ENCODE measurements at regions not wholly inside any gene's neighbourhood (a gene's known extent, or its start where the extent isn't known, plus 50 kb on each side); places are given as distances from the start of the nearest gene placed in this dataset.
A peak's percentile ranks its signal among the peaks of the same experiment; 100 is the strongest.
"Not testable (repeated sequence)": the region's sequence is repeated elsewhere in the genome, so short reads cannot be mapped to it uniquely, and the experiment has no call there.

DNA sequence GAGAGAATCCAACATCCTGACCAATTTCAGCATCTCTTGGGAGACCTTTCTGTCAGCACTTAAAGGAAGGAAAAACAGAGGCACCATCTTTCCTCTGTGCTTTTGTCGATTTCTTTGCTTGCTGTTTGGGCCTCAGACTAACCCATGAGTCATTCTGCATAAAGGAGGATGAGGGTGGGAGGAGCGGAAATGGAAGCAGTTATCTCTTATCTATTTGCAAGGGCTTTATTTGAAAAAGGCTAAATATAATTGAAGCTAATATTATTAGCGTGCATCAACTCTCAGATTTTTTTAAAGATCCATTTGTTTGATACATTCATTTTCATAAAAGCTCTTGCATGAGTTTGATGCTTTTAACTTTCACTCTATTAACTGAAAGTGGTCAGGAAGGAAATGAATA lies 72.9 kb downstream of the ZNF622 start:
- peak; percentile 20 for DNase-seq

DNA sequence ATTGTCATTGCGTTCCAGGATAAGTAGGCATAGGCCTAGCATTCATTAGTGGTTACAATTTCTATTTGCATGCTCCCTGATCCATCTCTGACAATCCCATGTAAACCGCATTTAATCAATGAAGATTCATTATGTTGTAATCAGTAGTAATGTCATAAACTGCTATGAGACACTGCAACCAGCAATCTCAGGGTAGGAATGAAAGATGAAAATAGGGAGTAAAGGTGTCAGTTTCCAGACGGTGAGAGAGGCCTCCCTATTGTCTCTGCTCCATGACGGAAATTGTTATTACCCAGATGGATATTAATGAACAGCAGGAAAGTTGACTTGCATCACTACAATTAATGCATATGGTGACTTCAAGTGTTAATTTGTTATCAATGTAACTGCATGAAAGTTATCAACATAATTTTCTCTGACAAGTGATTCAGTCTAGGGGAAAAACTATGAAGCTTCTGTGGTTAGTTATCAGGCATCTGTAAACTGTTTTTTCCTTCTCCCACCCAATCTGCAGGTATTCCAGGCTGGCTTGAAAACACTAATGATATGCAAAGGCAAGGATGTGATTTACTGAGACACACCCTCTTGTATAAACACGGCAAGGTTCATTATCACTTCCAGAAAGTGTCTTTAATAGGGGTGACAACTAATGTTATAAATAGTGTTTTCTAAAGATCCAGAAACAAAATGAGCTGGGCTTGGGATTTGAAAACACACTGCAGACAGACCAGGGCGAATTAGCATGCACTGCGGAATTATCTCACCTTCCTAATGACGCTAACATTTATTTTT lies 73.5 kb downstream of the ZNF622 start:
- DNase-seq = no peak

DNA sequence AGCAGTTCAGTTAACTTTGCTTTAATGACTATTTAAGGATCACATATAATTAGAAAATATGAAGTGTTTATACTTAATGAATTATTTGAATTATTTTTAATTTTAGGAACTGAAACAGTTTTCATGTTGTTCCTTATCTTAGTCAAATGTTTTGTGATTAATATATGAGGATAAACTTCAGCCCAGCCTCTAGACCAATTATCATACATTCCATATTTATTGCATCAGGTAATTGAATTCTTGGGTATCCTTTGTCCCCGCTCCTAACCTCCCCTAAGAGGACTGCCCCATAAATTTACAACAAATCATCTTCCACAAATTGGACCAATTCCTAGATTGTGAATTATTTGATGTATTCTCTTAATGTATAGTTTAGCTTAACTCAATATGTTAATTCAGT lies 74.8 kb downstream of the ZNF622 start:
- DNase-seq = no peak

DNA sequence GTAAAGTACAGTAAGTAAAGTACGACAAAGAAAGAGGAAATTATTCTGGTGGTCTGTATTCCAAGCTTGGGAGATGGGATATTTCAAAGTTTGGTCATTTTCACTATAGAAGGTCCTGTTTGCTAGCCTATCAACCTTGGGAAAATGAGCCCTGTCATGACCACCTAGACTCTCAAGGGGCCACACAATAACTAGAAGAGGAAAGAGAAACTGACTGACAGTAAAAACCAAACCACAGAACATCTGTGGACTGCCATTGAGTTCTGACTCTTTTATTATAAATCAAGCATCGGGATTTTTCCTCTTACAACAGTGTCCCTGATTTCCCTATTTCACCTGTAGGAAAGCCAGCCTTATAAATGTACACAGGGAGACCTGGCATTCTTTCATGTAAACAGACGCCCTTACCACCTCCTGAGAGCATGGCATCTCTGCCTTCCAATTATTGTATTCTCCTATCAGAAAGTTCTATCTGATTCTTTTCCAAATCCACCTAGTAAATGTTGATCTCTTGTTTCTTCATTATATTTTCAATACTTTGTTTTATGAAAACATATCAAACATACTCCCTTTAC lies 80.0 kb downstream of the ZNF622 start:
- DNase-seq = no peak

DNA sequence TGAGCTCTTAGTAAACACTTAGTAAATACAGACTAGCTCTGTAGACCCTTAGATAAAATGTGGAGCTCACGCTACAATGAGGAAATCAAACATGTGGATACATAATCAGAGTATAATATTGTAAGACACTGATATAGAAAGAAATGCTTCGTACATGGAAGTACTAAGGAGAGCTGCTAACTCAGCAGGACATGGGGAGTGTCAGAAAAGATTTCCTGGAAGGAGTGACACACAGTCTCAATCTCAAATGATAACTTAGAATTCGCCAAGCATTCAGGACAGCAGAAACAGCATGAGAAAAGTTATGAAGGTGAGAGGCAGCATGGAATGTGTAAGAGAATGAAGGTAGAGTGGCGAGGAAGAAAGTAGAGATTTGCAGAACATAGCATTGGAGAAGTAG lies 80.8 kb downstream of the ZNF622 start:
- no peak for DNase-seq

DNA sequence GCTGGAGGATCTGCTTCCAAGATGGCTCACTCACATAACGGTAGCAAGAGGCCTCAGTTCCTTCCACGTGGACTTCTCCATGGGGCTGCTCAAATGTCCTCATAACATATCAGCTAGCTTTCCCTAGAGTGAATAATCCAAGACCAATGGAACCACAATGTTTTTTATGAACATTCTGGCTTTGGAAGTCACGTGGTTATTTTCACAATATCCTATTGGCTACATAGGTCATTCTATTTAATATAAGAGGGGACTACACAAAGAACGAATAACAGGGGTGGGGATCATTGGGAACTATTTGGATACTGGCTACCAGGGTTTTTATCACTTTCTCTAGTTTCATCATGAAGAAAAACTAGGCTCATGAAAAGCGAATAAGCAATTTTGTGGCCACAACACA lies 81.4 kb downstream of the ZNF622 start:
- DNase-seq = no peak

DNA sequence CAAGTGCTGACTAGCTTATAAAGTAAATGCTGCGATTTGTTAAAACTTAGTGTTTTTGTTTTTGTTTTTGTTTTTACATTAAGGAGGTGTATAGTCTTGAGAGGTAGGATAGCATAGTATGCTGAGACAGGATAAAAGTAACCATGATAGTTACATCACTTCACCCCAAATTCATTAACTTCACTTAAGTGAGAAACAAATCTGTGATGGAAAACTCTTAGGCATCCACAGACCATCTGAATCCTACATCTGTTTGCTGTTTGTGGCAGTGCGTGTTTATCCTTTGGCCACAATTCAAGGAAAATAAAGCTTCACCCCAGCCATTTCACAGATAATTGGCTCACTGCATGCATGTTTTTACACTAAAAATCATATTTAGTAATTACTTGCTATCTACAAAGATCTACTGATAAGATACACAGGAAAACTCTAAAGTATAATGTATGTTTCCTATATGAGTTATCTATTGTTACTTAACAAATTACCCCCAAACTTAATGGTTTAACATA lies 82.0 kb downstream of the ZNF622 start:
- no peak for DNase-seq

DNA sequence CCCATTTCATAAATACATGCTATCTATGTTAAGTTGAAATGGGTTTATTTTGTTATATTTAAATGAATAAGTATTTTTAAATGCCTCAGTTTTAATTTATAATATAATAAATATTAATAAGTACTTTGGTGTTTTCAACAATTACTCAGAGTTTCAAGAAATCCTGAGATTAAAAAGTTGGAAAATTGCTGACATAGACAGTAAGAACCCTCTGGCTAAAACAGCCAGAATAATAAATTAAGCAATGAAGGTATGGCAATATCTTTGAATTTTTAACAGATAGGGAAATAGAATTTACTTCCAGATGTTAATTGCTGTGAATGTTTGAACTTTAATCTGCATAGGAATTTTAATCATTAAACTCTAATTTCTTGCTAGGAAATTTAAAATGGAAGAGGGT lies 83.6 kb downstream of the ZNF622 start:
- no peak for DNase-seq

DNA sequence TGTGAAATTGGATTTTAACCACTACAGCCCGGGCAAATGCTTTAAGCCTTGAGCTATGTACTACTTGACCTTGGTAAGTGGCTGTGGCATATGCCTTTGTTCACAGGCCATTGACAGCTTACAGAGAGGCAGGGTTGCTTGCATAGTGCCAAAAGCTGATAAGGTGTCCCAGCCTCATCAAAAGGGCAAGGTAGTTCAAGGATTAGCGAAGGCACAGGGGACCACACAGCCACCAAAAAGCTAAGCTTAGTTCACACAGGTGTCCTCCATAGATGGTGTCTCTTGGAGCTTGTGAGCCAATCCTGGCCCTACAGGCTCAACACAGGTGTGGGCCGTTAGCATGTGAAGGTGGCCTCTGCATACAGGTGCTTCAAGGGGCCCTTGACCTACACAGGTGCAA lies 86.8 kb downstream of the ZNF622 start:
- DNase-seq = no peak

DNA sequence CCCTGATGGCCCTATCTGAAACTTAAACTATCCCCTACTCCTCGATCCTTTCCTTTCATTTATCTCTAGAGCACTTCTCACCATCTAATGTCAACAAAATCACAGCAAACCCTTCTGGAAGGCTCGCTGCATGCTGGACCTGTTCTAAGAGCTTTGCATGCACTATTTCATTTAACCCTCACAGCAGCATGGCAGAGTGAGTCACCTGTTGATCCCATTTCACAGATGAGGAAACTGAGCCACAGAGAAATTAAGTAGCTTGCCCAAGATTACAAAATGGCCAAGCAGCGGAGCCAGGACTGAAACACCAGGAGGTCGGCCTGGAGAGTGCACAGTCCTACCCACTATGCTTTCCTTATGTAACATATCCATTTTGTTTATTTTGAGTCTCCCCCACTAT lies 93.1 kb downstream of the ZNF622 start:
- DNase-seq = no peak

DNA sequence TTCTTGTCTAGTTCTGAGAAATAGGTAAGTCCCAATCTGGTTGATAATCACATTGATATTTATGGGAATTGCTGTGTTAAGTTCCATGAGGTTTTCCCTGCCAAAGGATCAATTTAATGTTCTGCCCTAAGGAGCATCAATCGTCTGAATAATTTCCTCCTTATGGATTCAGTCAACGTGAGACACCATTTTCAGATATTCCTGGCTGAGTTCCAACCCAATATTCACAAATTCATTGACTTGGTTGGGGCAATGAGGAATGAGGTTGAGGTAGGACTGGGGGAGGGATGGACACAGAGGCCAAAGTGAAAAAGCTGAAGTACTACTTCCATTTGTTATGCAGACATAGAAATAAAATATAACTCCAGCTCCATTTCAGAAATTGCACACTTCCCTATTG lies 99.1 kb downstream of the ZNF622 start:
- DNase-seq = no peak

DNA sequence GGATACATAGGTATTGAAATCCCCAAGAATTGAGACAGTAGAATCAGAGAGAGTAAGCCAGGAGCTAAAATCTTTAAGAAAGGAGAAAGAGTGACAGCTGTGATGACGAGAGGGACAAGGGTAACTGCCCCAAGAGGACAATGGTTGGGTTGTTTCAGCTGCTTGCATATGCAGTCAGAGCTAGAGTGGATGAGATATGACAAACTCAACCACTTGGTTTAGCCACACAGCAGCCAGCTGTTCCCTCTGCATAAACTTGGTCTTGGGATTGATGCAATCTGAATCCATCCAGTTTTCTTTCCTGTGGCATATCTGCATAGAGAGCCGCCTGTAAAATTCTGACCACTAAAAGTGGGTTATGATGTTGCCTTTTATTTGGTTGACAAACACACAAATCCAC lies 100.7 kb downstream of the ZNF622 start:
- no peak for DNase-seq

DNA sequence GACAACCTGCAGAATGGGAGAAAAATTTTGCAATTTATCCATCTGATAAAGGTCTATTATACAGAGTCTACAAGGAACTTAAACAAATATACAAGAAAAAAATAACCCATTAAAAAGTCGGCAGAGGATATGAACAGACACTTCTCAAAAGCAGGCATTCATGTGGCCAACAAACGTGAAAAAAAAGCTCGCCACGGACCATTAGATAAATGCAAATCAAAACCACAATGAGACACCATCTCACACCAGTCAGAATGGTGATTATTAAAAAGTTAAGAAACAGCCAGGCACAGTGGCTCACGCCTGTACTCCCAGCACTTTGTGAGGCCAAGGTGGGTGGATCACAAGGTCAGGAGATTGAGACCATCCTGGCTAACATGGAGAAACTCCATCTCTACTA lies 112.2 kb downstream of the ZNF622 start:
- DNase-seq = not testable (repeated sequence)

DNA sequence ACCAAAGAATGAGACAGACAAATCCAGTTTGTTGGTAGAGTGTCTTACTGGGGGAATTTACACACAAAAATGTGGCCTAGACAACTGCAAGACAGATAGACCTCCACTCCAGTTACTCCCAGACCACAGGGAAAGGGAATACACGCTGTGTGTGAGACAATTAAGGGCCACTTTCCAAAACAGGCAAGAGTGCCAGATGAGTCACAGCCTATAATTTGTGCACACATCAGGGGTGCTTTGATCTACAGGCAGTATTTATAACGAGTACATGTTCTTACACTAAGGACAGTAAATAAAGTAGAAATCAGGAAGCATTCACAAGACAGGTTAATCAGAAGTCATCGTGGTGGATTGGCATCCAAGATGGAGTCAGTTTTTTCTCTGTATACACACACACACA lies 114.8 kb downstream of the ZNF622 start:
- no peak for DNase-seq

DNA sequence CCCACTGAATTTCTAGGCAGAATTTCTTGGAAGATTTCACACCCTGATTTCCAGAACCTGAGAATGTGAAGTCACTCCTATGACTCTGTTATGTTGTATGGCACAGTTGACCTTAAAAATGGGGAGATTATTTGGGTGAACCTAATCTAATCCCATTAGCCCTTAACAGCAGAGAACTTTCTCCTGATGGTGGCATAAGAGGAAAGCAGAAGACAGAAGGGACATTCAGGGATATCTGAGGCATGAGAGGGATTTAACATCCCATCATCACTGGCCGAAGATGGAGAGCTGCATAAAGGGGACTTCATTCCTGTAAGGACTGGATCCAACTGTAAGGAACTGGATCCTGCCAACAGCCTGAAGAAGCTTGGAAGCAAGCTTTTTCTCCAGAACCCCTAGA lies 119.2 kb downstream of the ZNF622 start:
- no peak for DNase-seq

DNA sequence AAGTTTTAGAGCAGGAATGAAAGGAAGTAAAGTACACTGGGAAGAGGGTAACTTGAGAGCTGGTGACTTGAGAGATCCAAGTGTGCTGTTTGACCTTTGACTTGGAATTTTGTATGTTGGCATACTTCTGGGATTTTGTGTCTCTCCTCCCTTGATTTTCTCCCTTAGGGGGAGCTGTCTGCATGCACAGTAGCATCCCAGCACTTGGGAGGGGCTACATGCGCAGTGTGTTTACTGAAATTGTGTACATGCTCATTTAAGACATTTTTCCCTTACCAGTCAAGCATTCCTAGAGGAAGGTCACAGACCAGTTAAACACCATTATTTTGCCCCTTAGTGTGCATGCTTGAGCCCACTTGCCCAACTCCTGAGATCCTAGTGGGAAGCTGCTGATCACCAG lies 120.1 kb downstream of the ZNF622 start:
- peak; percentile 27 for DNase-seq

DNA sequence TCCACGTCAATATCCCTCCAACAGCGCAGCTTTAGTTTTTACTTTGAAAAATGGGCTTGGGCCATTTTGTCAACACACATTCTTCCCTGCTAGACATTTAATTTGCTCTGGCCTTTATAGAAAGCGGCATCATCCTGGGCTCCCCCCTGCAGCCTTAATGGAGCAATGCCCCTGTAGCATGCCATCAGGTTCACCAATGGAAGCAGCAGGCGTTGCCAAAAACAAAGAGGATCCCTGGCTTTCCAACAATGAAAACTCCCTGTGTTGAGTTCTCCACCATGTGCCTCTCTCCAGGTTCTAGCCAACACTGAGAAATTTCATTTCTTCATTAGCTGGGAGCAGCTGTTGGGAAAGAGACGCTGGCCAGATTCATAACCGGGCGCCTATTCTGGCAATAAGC lies 139.5 kb downstream of the ZNF622 start:
- no peak for DNase-seq

DNA sequence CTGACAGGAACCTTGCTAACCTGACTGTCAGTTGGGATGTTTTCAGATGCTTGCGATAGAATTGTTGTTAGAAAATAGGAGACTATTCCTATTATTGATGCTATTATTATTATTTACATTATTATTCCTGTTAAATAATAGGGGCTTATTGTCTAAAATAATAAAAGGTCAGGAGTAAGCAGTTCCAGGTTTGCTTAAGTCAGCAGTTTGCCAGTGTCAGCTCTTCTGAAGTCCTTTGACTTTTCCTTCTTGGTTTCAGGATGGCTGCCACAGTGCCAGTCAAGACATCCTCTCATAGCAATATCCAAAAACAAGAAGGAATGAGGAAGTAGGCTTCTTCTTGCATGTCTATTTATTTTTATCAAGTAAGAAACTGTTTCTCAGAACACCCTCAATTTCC lies 141.7 kb upstream of the MARCHF11 start:
- no peak for DNase-seq

DNA sequence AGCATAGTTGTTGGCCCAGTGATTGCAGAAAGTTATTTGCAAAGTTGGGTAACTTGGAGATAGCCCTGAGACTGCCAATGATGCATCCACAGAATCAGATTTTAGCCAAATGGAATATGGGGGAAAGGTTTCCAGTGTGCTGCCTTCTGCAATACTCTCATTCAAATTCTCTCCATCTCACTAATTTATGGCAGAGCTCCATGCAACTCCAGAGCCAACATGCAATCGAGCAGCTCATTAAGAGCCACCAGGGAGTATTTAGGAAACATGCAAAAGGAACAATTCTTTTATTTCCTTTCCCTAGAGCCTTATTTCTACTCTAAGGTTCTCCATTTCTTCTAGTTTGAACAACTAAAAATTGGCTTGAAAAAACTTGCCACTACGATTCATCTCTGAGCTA lies 135.9 kb upstream of the MARCHF11 start:
- no peak for DNase-seq

DNA sequence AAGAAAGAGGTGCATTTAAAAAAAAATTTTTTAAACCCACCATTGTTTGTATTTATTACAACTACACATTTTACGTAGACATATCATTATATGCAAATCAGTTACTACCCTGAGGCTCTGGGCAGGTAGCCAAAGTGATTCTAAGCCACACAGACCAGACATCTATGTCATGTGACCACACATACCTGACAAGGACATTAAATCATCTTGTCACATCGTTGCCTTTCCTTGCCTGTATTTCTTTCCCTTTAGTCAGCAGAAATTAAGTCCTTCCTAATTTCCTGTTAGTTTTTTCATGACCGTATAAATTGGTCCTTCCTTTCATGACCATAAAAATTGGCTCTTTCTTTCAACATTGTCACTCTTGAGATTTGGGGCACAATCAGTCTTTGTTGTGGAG lies 134.2 kb upstream of the MARCHF11 start:
- DNase-seq = no peak

DNA sequence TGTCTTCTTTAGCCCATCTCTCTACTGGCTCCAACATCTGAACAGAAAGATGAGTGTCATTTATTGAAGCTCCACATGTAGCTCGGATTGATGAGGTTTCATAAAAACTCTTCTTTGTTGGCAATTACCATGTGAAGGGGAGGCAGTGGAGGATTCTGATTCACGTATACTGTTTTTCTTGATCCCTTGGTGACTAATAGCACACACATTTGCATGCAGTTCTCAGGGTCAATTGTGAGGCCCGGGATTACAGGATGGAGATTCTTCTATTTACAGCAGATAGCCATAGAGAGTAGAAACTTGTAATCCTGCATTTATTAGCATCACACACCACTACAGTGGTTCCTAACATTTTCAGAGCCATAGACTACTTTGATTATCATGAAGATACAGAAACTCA lies 133.2 kb upstream of the MARCHF11 start:
- DNase-seq = peak; percentile 13

DNA sequence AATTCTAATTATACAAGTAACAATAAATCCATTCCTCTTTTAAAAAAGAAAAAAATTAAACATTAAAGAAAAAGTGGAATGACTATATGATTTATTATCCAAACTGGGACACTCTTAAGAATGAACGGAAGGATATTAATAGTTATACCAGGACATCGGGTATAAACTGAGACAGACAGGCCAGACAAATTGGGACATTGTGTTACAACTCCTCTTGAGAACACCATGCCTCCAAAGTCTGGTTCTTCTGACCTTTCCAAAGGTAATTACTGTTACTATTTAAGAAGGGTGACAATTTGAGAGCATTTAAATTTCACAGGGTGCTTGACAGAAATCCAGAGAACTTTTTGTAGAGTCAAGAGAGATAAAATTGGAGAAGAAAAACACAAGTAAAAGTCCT lies 132.1 kb upstream of the MARCHF11 start:
- DNase-seq = no peak

DNA sequence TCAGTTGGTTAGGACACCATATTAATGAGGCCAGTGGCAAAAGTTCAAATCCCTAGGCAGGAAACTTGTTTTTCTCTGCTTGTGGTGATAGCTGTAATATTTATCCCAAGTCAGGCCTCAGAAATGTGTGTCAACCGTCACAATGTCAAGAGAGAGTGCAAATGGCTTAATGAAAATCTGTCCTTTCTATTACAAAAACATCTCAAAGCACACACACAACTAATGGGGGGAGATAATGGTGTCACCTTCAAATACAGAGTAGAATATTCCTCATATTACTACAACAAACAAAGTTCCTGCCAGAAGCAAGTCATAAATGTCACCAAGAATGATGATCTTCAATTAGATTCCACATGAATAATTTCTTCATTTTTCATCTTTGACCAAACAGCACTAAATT lies 127.2 kb upstream of the MARCHF11 start:
- no peak for DNase-seq

DNA sequence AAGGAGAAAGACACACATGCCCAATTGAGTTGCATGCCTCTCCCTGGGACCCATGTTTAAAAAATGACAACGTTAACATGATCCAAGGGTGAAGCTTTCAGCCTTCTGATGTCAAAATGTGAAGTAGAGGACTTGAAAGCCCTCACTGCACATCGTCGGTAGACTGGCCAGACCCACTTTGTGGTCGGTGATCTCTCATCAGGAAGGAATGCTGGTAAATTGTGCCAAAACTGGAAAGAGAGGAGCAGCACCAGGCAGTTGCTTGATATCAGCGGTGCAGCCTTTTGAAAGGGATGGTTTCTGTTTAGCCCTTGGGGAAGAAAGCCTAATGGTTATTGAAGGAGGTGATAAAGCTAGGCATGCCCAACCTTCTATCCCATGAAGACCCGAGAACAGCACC lies 125.3 kb upstream of the MARCHF11 start:
- peak; percentile 54 for DNase-seq

DNA sequence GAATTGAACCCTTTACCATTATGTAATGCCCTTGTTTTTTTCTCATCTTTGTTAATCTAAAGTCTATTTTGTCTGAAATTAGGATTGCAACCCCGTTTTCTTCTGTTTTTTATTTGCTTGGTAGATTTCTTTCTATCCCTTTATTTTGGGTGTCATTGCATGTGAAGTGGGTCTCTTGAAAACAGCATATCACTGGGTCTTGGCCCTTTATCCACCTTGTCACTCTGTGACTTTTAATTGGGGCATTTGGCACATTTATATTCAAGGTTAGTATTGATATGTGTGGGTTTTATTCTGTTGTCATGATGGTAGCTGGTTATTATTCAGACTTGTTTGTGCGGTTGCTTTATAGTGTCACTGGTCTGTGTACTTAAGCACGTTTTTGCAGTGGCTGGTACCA lies 117.4 kb upstream of the MARCHF11 start:
- DNase-seq = no peak
